PC-3 (cell line): ENCODE measurements at regions not wholly inside any gene's neighbourhood (a gene's known extent, or its start where the extent isn't known, plus 50 kb on each side); places are given as distances from the start of the nearest gene placed in this dataset.

Experiments used
- ATAC-seq: fragments of 200-7000 bp; cut with Tn5 transposase; 2 replicates; pipeline ENCODE4 v1.9.1; 2020; ENCODE audit warnings: mild to moderate bottlenecking, moderate library complexity
- BruUV-seq: library from RNA; stranded (reverse); fragments of 400-500 nt; replicated peaks from 2 replicates; lab custom pipeline; 2021; lab: Mats Ljungman, UMichigan
- CTCF ChIA-PET: fragments of 300-600 bp; sonication (Branson Sonifier 250); formaldehyde crosslinking; loops from one replicate; lab custom pipeline; 2022; ENCODE audit warnings: antibody characterized with exemption; lab: Charles Lee
- POLR2A ChIA-PET: fragments of 300-600 bp; sonication (Branson Sonifier 250); formaldehyde crosslinking; loops from one replicate; lab custom pipeline; 2022; ENCODE audit warnings: antibody characterized with exemption; ENCODE audit not compliant: unreplicated experiment; lab: Charles Lee
- DNase-seq: peaks from one replicate; pipeline ENCODE4 v3.0.0-alpha.2; 2015
- H2AFZ ChIP-seq: fragments of 300-600 bp; sonication (generic); 2 replicates; pipeline ENCODE4 v1.6.0; 2016; ENCODE audit warnings: antibody characterized with exemption, low read length
- H3F3A ChIP-seq: fragments of 300-600 bp; sonication (generic); one replicate; pipeline ENCODE4 v1.6.0; 2017; ENCODE audit warnings: antibody characterized with exemption, low read length, control low read depth, mild to moderate bottlenecking; ENCODE audit not compliant: unreplicated experiment
- H3K27ac ChIP-seq: fragments of 300-600 bp; sonication (generic); 2 replicates; pipeline ENCODE4 v1.5.1; 2016; ENCODE audit warnings: mild to moderate bottlenecking, low read length
- H3K27me3 ChIP-seq: fragments of 300-600 bp; sonication (generic); 2 replicates; pipeline ENCODE4 v1.6.1; 2016; ENCODE audit warnings: low read length, mixed read lengths
- H3K36me3 ChIP-seq: fragments of 300-600 bp; sonication (generic); 2 replicates; pipeline ENCODE4 v1.6.1; 2016; ENCODE audit warnings: low read depth, mixed run types, low read length, mixed read lengths
- H3K4me1 ChIP-seq: fragments of 300-600 bp; sonication (generic); 2 replicates; pipeline ENCODE4 v1.5.1; 2016; ENCODE audit warnings: low read length; ENCODE audit not compliant: insufficient read depth
- H3K4me2 ChIP-seq: fragments of 300-600 bp; sonication (generic); 2 replicates; pipeline ENCODE4 v1.6.0; 2016; ENCODE audit warnings: low read length
- H3K4me3 ChIP-seq: fragments of 300-600 bp; sonication (generic); 2 replicates; pipeline ENCODE4 v1.5.1; 2016; ENCODE audit warnings: mild to moderate bottlenecking, low read length, mixed read lengths
- H3K79me2 ChIP-seq: fragments of 300-600 bp; sonication (generic); 2 replicates; pipeline ENCODE4 v1.6.1; 2017; ENCODE audit warnings: low read length, mixed read lengths
- H3K9ac ChIP-seq: fragments of 300-600 bp; sonication (generic); 2 replicates; pipeline ENCODE4 v1.6.0; 2016; ENCODE audit warnings: mild to moderate bottlenecking, low read length
- H3K9me2 ChIP-seq: fragments of 300-600 bp; sonication (generic); replicated peaks from 2 replicates; pipeline ENCODE4 v1.6.1; 2016; ENCODE audit warnings: mixed run types, low read length, mixed read lengths
- H3K9me3 ChIP-seq: fragments of 300-600 bp; sonication (generic); 2 replicates; pipeline ENCODE4 v1.6.1; 2016; ENCODE audit warnings: low read length, mixed read lengths
- H4K20me1 ChIP-seq: fragments of 300-600 bp; sonication (generic); 2 replicates; pipeline ENCODE4 v1.6.1; 2016; ENCODE audit warnings: low read length, mixed read lengths
- EZH2 ChIP-seq: fragments of 300-600 bp; sonication (generic); IDR thresholded peaks from one replicate; pipeline ENCODE4 v1.6.1; 2017; ENCODE audit warnings: antibody characterized with exemption, mild to moderate bottlenecking, low read length; ENCODE audit not compliant: unreplicated experiment
- EZH2phosphoT487 ChIP-seq: fragments of 300-600 bp; sonication (generic); IDR thresholded peaks from 2 replicates; pipeline ENCODE4 v1.6.1; 2018; ENCODE audit warnings: mild to moderate bottlenecking, antibody characterized with exemption, low read length, borderline replicate concordance
- intact Hi-C: fragments of 100-400 bp; cut with micrococcal nuclease; formaldehyde crosslinking; loops from 2 replicates; pipeline ENCODE4 v1.9.0; 2023
- TF ChIP-seq, protein P1 (sequence below): fragments of 300-600 bp; sonication (generic); conservative IDR thresholded peaks from 2 replicates; pipeline ENCODE4 v1.5.1; 2017; ENCODE audit warnings: antibody characterized with exemption, low read depth, mild to moderate bottlenecking, low read length

DNA sequence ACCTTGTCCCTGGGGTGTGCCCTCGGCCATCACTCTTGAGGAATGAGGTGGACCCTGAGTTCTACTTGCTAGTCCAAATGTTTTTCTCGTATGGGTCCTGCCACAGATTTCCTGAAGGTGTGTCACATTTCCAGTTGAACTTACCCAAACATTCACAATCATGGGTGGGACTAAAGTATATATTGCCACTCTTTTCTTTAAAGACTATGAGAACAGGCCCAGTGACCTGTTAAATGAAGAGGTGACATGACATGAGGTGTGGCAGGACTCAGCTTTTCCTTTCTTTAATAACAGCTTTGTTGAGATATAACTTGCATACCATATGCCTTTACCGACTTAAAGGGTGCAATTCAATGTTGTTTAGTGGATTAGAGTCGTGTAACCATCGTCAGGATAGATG lies 177.2 kb upstream of the EXOC2 start:
- Histone ChIP-seq H3K36me3 (no peaks in the 10 kb centered on the region), H3F3A (no peaks in the 10 kb centered on the region), H2AFZ (no peak overlapping the region), H3K9me3 (no peaks in the 10 kb centered on the region), H3K4me1 (no peaks in the 10 kb centered on the region), H3K27ac (no peak overlapping the region), H3K27me3 (peaks cover 95% of the 10 kb centered on the region), H3K4me2 (no peak overlapping the region), H4K20me1 (no peaks in the 10 kb centered on the region), H3K9ac (no peak overlapping the region), H3K79me2 (no peaks in the 10 kb centered on the region), H3K4me3 (no peak overlapping the region), H3K9me2 (no peaks in the 10 kb centered on the region)
- intact Hi-C loops, result no loop called here
- ATAC-seq (no peak), DNase-seq (no peak)
- POLR2A ChIA-PET, result no interaction called here
- BruUV-seq, result no TSS peak
- CTCF ChIA-PET, result no interaction called here
- TF ChIP-seq EZH2phosphoT487 (no peak), EZH2 (no peak)

DNA sequence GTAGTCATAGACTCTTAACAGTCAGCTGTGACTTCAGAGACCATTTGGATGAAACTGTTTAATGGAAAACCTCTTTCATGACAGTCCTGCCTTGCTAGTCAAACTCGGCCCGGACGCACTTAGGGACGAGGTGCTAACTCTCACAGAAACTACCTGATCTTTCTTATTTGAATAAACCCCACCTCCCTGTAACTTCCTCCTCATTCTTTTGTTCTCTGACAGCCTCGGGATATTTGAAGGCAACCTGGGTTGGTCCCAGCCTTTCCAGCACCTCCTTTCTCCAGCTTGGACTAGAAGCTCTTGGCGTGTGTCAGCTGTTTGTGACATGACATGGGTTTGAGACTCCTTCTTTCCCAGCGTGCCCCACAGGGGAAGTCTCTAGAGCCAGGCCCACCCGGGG lies 175.3 kb upstream of the EXOC2 start:
- Histone ChIP-seq H3K9me3 (no peaks in the 10 kb centered on the region), H3K36me3 (no peaks in the 10 kb centered on the region), H3K9me2 (no peaks in the 10 kb centered on the region), H4K20me1 (no peaks in the 10 kb centered on the region), H3K4me3 (no peak overlapping the region), H3F3A (no peaks in the 10 kb centered on the region), H3K27ac (no peak overlapping the region), H3K9ac (no peak overlapping the region), H3K79me2 (no peaks in the 10 kb centered on the region), H2AFZ (no peak overlapping the region), H3K4me2 (no peak overlapping the region), H3K4me1 (no peaks in the 10 kb centered on the region), H3K27me3 (peaks cover 91% of the 10 kb centered on the region)
- DNase-seq (no peak), ATAC-seq (no peak)
- intact Hi-C loops, result no loop called here
- no peak for TF ChIP-seq EZH2phosphoT487
- TF ChIP-seq, protein P1, sequence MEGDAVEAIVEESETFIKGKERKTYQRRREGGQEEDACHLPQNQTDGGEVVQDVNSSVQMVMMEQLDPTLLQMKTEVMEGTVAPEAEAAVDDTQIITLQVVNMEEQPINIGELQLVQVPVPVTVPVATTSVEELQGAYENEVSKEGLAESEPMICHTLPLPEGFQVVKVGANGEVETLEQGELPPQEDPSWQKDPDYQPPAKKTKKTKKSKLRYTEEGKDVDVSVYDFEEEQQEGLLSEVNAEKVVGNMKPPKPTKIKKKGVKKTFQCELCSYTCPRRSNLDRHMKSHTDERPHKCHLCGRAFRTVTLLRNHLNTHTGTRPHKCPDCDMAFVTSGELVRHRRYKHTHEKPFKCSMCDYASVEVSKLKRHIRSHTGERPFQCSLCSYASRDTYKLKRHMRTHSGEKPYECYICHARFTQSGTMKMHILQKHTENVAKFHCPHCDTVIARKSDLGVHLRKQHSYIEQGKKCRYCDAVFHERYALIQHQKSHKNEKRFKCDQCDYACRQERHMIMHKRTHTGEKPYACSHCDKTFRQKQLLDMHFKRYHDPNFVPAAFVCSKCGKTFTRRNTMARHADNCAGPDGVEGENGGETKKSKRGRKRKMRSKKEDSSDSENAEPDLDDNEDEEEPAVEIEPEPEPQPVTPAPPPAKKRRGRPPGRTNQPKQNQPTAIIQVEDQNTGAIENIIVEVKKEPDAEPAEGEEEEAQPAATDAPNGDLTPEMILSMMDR, result no peak
- TF ChIP-seq EZH2, result no peak
- no TSS peak for BruUV-seq
- CTCF ChIA-PET, result no interaction called here
- POLR2A ChIA-PET, result no interaction called here

DNA sequence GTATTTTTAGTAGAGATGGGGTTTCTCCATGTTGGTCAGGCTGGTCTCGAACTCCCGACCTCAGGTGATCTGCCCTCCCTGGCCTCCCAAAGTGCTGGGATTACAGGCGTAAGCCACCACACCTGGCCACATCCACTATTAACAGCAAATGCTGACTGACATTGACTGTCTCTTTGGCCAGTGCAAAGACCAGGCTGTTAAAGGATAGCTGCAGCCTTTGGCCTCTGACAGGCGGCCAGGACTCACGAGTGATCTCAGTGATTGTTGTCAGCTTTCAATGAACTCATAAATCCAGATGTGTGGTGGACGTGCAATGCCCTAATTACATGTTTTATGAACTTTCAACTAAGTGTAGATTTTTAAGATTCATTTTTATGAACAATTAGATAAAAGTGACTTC lies 174.4 kb upstream of the EXOC2 start:
- BruUV-seq, result no TSS peak
- CTCF ChIA-PET, result no interaction called here
- no peak for ATAC-seq

More for the DNA sequence above, 174.4 kb upstream of the EXOC2 start:
- no peak for DNase-seq
- Histone ChIP-seq H4K20me1 (no peaks in the 10 kb centered on the region), H3K36me3 (no peaks in the 10 kb centered on the region), H2AFZ (no peak overlapping the region), H3K9ac (no peak overlapping the region), H3K4me3 (no peak overlapping the region), H3K9me3 (no peaks in the 10 kb centered on the region), H3K4me1 (no peaks in the 10 kb centered on the region), H3K79me2 (no peaks in the 10 kb centered on the region), H3K9me2 (no peaks in the 10 kb centered on the region), H3K4me2 (no peak overlapping the region), H3K27me3 (peaks cover 85% of the 10 kb centered on the region), H3K27ac (no peak overlapping the region), H3F3A (no peaks in the 10 kb centered on the region)
- intact Hi-C loops, result no loop called here
- no peak for TF ChIP-seq EZH2phosphoT487
- TF ChIP-seq, protein P1, result no peak
- no peak for TF ChIP-seq EZH2
- POLR2A ChIA-PET, result no interaction called here
